Body of pancreas (tissue), 4 donors: ENCODE measurements at regions not wholly inside any gene's neighbourhood (a gene's known extent, or its start where the extent isn't known, plus 50 kb on each side); places are given as distances from the start of the nearest gene placed in this dataset.

Experiments
- ATAC-seq: fragments of 150-250 bp; one replicate; pipeline ENCODE4 v1.9.1; 2016
- DNase-seq, 4 donors: peaks; one replicate each; pipeline ENCODE4 v3.0.0-alpha.2; 2019
- H3K27ac ChIP-seq, 4 donors: fragments of 200-600 bp; sonication (generic); 1 replicate in 3 of 4; 2 replicates in 1 of 4; pipeline versions ENCODE4 v1.5.1 to v1.6.1; 2016 to 2019; ENCODE audit warnings: mild to moderate bottlenecking in 1 of 4, mixed read lengths in 1 of 4, moderate library complexity in 1 of 4
- H3K27me3 ChIP-seq, 2 donors: fragments of 200-600 bp; sonication (generic); one replicate each; pipeline ENCODE4 v1.6.0; 2016; ENCODE audit warnings: mild to moderate bottlenecking in 1 of 2
- H3K36me3 ChIP-seq, 2 donors: fragments of 200-600 bp; sonication (generic); replicated peaks in 1 of 2; 2 replicates each; pipeline ENCODE4 v1.5.1; 2016; ENCODE audit warnings: low read depth in 2 of 2; ENCODE audit not compliant: insufficient read depth in 1 of 2
- H3K4me1 ChIP-seq: fragments of 200-600 bp; sonication (generic); one replicate; pipeline ENCODE4 v1.6.0; 2016
- H3K4me3 ChIP-seq, 2 donors: fragments of 200-600 bp; sonication (generic); 1 replicate in 1 of 2; 2 replicates in 1 of 2; pipeline ENCODE4 v1.5.1; 2016 to 2019
- H3K9me3 ChIP-seq, 3 donors: fragments of 200-600 bp; sonication (generic); 1 replicate in 2 of 3; 2 replicates in 1 of 3; pipeline ENCODE4 v1.5.1; 2016
- POLR2A ChIP-seq, 3 donors: fragments of 450-650 bp; IDR thresholded peaks; one replicate each; pipeline ENCODE4 v1.6.1; 2016; ENCODE audit warnings: antibody characterized with exemption in 3 of 3, mild to moderate bottlenecking in 2 of 3
- WGBS, 2 donors: methylation state at CpG; one replicate each; pipeline ENCODE4 v1.1.5; 2017; 5-methylcytosine and 5-hydroxymethylcytosine counted together
- intact Hi-C: fragments of 100-400 bp; cut with DNase I; formaldehyde crosslinking; loops from one replicate; pipeline ENCODE4 v1.15.1; 2023
- TF ChIP-seq, protein P1 (sequence below), 7 experiments: fragments of 450-650 bp in 4 of 7; fragments of 200-600 bp in 3 of 7; sonication (generic) in 3 of 7; IDR thresholded peaks; one replicate each; pipeline ENCODE4 v1.5.1; 2016 to 2019; ENCODE audit warnings: antibody characterized with exemption in 7 of 7

DNA sequence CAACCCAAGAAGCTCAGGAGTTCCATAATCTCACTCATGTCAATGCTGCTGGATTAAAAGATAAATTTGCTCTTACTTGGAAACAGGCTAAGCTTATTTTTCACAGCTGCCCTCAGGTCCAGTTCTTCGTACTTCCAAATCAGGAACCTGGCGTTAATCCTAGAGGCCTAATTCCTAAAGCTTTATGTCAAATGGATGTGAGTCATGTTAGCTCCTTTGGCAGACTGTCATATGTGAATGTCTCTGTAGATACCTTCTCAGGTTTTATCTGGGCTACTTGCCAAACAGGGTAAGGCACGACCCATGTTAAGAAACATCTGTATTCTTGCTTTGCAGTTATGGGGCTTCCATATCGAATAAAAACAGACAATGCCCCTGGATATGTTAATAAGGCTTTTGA, 504.6 kb downstream of the ALG10 start:
- H3K27me3 ChIP-seq = no peaks in the 10 kb centered on the region
- no peaks in the 10 kb centered on the region for H3K36me3 ChIP-seq
- ATAC-seq = no peak
- peaks cover 0 to 6% (median 0%) of the 10 kb centered on the region in 3 donors for H3K9me3 ChIP-seq
- 24 to 51% methylated on average over 4 of the region's 4 CpGs for WGBS, 2 donors
- intact Hi-C loops = no loop called here
- TF ChIP-seq POLR2A (IDR thresholded peaks at IDR 0.05) = no peak
- TF ChIP-seq, protein P1, sequence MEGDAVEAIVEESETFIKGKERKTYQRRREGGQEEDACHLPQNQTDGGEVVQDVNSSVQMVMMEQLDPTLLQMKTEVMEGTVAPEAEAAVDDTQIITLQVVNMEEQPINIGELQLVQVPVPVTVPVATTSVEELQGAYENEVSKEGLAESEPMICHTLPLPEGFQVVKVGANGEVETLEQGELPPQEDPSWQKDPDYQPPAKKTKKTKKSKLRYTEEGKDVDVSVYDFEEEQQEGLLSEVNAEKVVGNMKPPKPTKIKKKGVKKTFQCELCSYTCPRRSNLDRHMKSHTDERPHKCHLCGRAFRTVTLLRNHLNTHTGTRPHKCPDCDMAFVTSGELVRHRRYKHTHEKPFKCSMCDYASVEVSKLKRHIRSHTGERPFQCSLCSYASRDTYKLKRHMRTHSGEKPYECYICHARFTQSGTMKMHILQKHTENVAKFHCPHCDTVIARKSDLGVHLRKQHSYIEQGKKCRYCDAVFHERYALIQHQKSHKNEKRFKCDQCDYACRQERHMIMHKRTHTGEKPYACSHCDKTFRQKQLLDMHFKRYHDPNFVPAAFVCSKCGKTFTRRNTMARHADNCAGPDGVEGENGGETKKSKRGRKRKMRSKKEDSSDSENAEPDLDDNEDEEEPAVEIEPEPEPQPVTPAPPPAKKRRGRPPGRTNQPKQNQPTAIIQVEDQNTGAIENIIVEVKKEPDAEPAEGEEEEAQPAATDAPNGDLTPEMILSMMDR (IDR thresholded peaks at IDR 0.05) = no peak
- no peak for DNase-seq
- no peak overlapping the region for H3K4me3 ChIP-seq
- H3K27ac ChIP-seq = no peak overlapping the region
- H3K4me1 ChIP-seq = no peaks in the 10 kb centered on the region

DNA sequence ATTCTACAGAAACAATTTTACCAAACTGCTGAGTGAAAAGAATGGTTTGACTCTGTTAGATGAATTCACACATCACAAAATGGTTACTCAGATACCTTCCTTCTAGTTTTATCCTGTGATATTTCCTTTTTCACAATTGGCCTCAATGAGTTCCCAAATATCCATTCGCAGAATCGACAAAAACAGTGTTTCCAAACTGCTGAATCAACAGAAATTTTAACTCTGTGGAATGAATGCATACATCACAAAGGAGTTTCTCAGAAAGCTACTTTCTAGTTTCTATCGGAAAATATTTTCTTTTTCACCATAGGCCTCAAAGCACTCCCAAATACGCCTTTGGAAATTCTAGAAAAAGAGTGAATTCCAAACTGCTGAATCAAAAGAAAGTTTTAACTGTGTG, 525.0 kb downstream of the ALG10 start:
- ATAC-seq = no peak
- H3K4me3 ChIP-seq = no peak overlapping the region
- WGBS, 2 donors = 63 to 73% methylated on average over 4 of the region's 4 CpGs
- H3K4me1 ChIP-seq = no peaks in the 10 kb centered on the region
- H3K27ac ChIP-seq = no peak overlapping the region
- no peak for TF ChIP-seq POLR2A (IDR thresholded peaks at IDR 0.05)
- TF ChIP-seq, protein P1 (IDR thresholded peaks at IDR 0.05) = no peak
- DNase-seq = no peak
- H3K9me3 ChIP-seq = peaks cover 0 to 30% (median 6%) of the 10 kb centered on the region in 3 donors
- intact Hi-C loops = no loop called here
- H3K27me3 ChIP-seq = no peaks in the 10 kb centered on the region
- H3K36me3 ChIP-seq = no peaks in the 10 kb centered on the region

DNA sequence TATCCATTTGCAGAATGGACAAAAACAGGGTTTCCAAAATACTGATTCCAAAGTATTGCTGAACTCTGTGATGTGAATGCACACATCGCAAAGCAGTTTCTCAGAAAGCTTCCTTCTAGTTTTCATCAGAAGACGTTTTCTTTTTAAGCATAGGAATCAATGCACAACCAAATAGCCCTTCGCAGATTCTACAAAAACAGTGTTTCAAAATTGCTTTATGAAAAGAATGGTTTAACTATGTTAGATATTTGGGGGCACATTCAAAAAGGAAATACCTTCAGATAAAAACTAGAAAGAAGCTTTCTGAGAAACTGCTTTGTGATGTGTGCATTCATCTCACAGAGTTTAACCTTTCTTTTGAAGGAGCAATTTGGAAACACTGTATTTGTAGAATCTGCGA, 569.7 kb downstream of the ALG10 start:
- Histone ChIP-seq H3K36me3 (no peaks in the 10 kb centered on the region), H3K4me3 (no peak overlapping the region), H3K27ac (no peak overlapping the region), H3K27me3 (no peaks in the 10 kb centered on the region), H3K9me3 (peaks cover 0 to 32% (median 0%) of the 10 kb centered on the region in 3 donors), H3K4me1 (no peaks in the 10 kb centered on the region)
- no peak for TF ChIP-seq POLR2A (IDR thresholded peaks at IDR 0.05)
- TF ChIP-seq, protein P1 (IDR thresholded peaks at IDR 0.05) = no peak
- 54 to 66% methylated on average over 4 of the region's 4 CpGs for WGBS, 2 donors
- DNase-seq (no peak), ATAC-seq (no peak)
- intact Hi-C loops = no loop called here

DNA sequence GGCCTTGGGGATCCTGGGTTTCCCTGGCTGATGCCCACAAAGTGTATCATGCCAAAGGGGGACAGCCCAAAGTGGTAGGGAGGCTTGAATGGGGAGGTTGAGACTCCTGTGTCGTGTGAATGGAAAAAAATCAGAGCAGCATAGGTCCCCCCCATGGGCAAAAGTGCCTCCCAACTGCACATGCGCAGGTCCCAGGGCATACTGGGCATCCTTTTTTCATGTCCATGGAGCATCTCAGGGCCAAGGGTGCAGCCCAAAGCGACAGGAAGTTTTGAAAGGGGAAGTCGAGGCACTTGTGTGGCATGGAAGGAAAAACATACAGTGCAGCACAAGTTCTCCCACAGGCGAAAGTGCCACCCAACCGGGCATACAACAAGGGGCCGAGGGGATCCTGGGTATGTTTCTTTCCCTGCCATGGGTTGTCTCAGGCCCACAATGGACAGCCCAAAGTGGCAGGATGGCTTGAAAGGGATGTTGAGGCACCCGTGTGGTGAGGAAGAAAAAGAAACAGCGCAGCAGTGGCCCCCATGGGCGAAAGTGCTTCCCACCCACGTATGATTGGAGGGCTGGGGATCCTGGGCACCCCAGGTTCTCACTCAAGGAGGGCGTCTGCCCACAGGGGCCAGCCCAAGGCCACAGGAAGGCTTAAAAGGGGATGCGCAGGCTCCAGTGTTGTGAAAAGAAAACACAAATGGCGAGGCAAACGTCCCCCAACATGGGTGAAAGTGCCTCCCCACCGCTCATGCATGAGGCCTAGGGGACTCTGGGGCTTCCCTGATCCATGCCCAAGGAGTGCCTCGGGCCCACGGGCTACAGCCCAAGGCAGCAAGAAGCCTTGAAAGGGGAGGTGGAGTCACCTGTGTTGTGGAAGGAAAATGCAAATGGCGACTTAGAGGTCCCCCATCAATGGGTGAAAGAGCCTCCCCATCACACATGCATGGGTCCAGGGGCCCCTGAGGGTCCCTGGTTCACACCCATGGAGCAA, 573.7 kb downstream of the ALG10 start:
- Histone ChIP-seq H3K4me1 (no peaks in the 10 kb centered on the region), H3K36me3 (no peaks in the 10 kb centered on the region), H3K27ac (no peak overlapping the region), H3K9me3 (peaks cover 0 to 55% (median 0%) of the 10 kb centered on the region in 3 donors), H3K4me3 (no peak overlapping the region), H3K27me3 (no peaks in the 10 kb centered on the region)
- intact Hi-C loops = no loop called here
- no peak for TF ChIP-seq POLR2A (IDR thresholded peaks at IDR 0.05)
- TF ChIP-seq, protein P1 (IDR thresholded peaks at IDR 0.05) = no peak
- ATAC-seq = no peak
- WGBS, 2 donors = 43 to 64% methylated on average over 19 of the region's 19 CpGs
- DNase-seq = peak in 1 of 4 donors; percentile 3
